Activated CD4-positive, alpha-beta T cell treated with anti-CD3 and anti-CD28 coated beads for 1 hour (primary cell): ENCODE measurements at regions not wholly inside any gene's neighbourhood (a gene's known extent, or its start where the extent isn't known, plus 50 kb on each side); places are given as distances from the start of the nearest gene placed in this dataset.

ENCODE experiments used
- DNase-seq: peaks from one replicate; pipeline ENCODE4 v3.0.0-alpha.2; 2020

DNA sequence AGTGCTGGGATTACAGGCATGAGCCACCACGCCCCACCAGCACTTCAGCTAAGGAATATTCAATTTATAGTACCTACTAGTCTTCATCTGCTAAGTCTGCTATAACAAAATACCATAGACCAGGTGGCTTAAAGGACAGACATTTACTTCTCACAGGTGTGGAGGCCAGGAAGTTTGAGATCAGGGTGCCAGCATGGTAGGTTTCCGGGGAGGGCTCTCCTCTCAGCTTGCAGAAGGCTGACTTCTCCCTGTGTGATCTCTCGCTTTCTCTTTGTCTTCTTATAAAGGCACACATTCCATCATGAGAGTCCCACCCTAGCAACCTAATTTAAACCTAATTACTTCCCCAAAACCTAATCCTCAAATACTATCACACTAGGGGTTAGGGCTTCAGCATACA, 433.0 kb downstream of the INSC start:
- no peak for DNase-seq

DNA sequence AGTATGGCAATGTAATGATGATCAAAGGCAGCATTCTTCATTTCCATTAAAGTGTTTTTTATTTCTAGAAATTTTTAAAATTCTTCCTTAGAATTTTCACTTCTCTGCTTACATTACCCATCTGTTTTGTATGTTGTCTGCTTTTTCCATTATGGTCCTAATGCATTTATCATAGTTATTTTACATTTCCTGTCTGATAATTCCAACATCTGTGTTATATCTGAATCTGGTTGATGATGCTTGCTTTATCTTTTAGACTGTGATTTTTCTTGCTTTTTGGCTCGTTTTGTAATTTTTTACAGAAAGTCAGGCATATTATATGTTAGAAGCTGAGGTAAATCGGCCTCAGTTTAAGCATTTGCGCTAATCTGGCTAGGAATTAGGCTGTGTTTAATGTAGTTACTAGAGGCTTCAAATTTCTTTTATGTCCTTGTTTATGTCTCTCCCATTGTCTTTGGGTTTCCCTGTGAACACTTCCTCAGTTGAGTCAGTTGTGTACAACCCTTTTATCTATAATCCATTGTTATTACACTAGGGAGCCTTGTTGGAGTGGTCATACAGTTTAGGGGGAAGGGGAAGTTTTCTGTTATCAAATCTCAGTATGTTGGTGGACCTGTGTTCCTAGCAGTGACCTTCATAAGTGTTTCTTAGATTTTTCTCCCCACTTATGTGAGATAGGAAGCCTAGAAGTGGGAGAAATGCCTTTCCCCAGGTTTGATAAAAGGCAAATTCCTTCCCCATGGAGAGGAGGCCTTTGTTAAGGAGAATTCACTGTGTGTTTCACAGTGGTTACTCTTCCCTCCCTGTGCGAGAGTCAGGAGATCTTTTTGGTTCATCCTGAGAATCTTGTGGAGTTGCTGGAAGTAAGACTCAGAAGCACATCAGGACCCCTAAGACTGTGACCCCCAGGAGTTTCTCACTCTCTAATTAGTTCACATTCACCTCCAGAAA, 437.5 kb downstream of the INSC start:
- no peak for DNase-seq

DNA sequence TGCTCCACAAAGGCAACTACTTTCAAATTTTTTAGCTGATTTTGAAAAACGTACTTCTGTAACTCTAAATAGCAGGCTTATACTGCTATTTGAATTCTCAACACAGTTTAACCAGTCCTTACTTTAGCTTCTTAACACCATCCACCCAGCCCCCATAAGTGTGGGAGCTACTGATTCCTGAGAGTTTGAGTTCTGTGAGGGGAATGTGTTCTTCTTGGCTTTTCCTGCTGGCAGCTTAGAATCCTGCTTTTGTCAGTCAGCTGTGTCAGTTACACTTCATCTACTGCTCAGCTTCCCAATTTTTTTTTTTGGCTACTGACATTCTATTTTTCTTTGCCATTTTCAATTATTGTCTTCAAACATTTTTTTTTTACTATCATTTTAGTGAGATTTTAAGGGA, 440.4 kb downstream of the INSC start:
- DNase-seq, result no peak

DNA sequence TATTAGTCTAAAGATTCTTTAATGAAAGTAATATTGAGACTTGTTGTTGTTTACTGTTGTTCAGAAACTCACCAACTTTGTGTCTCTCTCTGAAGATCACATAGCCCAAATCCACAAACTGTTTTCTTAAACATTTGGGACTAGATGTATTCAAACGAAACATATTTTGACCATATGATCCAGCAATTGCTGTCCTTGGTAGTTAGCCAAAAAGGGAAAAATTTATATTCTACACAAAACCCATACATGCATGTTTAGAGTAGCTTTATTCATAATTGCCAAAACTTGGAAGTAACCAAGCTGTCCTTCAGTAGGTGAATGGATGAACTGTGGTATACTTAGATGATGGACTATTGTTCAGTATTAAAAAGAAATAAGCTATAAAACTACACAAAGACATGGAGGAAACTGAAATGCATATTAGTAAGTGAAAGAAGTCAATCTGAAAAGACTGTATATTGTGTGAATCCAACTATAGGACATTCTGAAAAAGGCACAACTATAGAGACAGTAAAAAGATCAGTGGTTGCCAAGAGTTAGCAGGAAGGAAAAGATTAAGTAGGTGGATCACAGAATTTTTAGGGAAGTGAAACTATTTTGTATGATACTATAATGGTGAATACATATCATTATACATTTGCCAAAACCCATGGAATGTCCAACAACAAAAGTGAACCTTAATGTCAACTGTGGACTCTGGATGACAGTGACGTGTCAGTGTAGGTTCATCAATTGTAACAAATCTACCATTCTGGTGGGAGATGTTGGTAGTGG, 442.9 kb downstream of the INSC start:
- no peak for DNase-seq

DNA sequence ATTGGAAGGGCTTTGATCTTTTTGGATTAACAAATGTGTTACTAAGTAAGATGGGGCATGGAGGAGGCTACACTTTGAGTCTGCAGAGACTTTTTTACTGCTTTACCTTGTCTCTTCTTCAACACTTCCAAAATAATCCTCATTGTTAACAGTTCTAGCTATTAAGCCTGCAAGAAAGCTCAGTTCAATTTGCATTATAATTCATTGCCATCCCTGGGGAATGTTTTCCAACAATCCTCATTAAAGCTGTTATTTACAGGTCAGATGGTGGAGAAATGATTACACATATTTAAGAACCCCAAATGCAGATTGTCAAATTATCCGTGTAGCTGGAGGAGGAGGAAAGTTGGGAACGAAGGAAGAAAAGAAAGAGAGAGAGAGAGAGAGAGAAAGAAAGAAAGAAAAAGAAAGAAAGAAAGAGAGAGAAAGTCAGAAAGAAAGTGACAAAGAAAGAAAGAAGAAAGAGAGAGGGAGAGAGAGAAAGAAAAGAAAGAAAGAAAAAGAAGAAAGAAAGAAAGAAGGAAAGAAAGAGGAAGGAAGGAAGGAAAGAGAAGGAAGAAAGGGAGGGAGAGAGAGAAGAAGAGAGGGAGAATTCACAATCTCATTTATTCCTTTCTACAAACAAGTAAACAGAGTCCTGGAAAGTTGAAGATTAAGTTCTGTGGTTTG, 443.9 kb downstream of the INSC start:
- no peak for DNase-seq

DNA sequence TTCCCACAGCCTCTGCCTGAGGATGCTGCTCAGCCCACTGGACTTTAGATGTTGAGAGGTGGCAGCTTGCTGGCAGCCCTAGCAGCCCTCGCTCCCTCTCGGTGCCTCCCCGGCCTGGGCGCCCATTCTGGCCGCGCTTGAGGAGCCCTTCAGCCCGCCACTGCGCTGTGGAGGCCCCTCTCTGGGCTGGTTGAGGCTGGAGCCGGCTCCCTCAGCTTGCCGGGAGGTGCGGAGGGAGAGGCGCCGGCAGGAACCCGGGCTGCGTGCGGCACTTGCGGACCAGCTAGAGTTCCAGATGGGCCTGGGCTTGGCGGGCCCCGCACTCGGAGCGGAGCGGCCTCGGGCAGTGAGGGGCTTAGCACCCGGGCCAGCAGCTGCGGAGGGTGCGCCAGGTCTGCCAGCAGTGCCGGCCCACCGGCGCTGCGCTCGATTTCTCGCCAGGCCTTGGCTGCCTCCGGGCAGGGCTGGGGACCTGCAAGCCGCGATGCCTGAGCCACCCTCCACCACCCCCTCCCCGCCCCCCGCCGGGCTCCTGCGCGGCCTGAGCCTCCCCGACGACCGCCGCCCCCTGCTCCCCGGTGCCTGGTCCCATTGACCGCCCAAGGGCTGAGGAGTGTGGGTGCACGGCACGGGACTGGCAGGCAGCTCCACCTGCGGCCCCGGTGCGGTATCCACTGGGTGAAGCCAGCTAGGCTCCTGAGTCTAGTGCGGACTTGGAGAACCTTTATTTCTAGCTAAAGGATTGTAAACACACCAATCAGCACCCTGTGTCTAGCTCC, 446.2 kb downstream of the INSC start:
- DNase-seq, result no peak

DNA sequence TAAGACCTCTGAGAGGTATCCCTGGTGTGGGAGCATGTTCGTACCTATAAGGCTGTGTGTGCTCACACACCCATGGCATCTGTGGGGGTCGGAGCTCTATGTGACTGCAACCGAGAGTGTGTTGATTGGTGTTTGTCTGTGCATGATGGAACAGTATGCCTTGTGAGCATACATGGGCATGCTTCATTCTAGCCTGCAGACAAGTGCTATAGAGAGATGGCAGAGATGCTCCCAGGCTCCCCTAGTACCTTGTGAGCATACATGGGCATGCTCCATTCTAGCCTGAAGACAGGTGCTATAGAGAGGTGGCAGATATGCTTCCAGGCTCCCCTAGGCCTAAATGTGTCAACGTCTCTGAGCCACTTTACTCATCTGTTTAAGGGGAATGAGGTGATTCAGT, 447.5 kb downstream of the INSC start:
- DNase-seq, result no peak

DNA sequence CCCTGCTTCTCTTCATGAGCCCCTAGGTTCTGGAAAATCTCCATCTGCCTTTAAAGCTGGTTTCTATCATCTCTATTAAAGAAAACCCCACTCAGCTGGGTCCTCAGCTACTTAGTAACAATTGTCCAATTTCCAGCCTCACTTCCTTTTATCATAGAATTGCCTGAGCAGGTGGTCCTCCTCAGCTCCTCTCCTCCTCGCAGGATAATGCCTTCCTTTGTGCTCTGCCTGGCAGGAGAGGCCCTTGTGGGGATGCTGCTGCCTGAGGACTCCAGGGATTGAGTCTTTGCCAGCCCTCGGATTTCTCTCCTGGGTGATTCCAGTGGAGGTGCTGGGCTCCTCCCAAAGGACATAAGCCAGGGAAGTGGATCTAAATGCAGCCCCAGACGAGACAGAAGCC, 448.3 kb downstream of the INSC start:
- DNase-seq, result no peak

DNA sequence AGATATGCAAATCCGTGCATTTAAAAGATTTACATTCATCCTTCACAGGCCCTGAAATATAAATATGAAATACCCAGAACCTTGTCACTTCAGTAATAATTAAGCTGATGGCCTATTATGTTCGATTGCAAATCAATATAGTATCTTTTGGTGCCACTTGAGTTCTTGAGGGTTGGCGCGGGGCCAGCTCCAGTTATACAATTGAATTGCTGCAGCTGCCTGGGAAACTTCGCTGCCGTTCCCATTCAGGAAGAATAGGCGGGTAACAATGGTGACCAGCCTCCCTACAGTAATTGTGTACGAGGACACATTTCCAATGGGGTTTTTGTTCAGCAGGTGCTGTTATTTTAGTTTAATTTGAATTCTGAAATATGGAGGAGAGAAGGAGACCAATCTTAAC, 451.2 kb downstream of the INSC start:
- no peak for DNase-seq

DNA sequence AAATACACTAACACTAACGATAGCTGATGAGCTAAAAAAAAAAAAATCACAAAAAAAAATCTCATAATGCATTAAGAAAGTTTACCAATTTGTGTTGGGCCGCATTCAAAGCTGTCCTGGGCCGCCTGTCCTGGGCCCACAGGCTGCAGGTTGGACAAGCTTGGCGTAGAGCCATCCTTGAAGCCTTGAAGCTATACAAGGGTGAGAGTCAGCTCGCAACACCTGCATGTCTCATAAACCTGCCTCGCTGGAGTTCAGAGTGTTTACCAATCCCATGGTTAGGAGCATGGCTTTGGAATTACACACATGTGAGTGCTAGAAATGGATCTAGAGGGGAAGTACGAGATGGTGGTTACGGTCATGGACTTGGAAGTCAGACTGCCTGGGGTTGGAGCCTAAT, 453.7 kb downstream of the INSC start:
- no peak for DNase-seq

DNA sequence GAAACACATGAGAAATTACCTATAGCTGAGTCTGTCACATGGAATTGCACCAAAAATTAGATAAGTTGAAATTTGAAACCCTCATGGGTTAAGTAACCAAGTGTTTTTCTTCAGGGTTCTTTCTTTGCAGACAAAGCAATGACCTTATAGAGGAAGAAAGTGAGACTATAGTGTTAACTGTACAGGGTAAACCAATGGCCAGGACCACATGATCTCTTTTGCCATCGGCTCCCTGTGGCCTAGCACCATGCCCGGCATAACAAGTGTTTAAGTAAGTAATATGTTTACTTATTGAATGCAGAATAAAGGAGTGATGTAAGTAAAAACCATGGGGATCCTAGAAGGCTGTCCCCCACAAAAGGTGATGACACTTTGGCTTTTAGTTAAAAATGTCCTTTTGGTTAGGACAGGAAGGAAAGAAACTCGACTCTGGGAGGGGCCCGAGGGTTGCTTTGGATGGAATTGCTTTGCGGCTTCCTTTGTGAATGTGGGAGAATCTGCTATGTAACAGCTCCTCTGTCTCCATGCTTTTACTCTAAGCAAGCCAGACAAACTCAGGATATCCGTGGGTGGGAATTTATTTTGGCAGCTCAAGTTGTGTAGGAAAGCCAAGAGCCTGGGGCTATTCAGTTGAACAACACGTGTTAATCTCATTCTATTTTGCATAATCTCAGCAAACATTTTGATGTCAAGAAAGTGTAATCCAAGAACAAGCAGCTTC, 454.7 kb downstream of the INSC start:
- no peak for DNase-seq

DNA sequence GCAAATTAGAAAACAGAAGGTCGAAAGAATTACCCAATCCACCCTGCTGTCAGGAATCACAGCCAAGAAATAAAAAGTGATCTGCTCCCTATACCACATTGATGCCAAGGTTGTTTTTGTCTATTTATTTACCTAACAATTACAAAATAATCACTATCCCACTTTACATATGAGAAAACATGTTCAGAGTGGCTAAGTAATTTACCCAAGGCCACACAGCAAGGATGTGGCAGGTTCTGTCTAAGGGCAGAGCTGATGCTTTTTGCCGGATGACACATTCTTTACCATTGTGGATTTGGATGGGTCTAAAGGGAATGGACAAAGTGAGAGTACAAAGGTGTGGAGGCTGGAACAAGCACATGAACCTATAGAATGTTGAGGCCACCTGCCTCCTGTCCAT, 460.7 kb downstream of the INSC start:
- no peak for DNase-seq

DNA sequence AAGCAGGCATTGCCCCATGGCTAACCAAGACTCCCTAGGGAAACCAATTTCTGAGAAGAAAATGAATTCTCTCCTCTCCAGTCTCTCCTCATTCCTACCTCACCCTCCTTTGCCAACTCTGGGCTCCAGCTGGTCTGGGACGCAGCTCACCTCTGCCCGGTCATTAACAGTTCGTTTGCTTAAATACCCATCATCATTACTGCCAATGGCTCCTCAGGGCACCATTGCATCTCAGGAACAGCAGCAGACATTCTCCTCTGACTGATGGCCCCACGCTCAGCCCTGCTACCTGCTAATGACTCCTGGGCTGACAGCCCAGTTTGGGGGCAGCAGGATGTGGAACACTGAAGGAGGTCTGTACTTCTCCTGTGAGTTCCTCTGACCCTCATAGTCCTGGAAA, 462.0 kb downstream of the INSC start:
- DNase-seq, result no peak

DNA sequence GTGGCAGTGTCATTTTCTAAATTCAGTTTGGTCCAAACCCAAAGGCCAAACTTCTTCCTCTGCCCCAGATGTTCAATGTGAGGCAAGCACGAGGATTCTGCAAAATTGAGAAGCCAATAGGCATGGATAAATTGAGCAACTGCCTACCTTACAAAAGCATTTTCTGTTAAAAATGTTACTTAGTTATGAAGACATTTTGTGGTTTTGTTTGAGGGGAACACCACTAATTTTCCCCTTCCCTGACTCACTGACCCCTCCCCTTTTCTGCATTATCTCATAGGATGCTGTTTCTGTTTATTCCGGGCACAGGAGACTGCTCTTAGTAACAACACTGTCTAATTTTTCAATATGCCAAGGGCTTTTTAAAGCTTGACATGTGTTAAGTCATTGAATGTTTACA, 462.8 kb downstream of the INSC start:
- DNase-seq, result no peak

DNA sequence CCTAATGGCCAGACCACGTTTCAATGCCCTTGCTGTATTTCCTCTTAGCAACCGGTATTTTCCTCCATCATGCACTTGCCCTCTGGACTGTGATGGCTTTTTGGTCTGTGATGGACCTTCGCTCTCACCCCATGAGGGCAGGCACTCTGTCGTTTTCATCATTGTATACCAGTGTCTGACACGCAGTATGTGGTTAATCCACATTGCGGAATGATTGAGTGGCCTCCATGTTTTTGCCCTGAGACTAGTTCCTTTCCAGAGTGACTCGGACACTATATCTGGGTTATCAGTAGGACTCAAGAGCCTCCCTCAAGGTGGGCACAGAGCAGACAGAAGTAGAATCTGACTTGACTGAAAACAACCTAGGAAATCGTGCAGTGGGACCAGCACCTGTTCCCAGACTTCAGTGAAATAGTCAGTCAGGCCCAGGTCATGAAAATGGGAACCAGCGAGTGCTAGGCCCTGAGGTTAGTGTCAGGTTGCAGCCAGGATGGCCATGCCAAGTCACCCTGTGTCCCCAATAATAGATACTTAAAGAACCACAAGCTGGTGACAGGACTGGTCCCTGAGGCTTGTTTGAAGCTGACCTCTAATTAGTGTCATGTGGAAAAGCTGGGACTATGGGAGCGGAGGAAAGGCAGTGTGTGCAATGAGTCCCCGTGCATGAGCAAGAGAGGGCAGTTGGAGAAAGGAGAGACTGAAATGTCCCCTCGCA, 464.7 kb downstream of the INSC start:
- no peak for DNase-seq

DNA sequence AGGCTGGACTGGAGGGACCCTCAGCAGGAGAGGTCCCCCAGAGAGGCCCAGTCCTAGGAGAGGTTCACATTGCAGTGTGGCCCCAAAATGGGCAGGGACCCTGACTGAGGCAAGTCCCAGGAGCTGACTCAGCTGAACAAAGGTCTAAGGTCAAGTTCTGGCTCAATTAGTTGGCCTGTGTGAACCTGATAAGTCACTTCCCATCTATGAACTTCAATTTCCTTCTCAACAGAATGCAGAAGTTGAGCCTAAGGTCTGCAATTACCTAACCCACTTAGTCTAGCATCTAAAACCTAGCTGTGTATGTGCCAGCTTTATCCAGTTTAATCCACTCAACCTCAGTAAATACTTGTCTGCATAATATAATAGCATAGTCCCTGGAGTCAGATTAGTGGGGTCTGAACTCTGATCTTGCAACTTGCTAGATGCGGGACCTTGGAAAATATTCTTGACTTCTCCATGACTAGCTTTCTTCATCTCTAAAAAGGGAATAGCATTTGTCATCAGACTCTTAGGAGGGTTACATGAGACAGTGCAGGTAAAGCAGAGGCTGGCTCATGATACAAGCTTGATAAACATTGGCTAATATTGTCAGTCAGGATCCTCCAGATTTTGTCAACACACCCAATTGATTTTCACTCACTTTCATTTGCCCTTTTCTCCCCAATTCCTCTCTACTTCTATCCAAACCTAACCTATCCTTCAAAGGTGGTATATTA, 465.5 kb downstream of the INSC start:
- no peak for DNase-seq

DNA sequence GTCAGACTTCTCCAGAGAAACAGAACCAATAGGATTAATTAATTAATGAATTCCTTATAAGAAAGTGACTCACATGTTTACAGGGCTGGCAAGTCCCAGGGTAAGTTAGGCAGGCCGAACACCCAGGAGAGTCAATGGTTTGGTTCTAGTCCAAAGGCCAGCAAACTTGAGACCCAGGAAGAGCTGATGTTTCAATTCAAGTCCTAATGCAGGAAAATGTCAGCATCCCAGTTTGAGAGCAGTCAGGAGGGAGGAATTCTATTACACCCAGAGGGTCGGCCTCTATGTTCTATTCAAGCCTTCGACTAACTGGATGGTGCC, 466.0 kb downstream of the INSC start:
- no peak for DNase-seq

DNA sequence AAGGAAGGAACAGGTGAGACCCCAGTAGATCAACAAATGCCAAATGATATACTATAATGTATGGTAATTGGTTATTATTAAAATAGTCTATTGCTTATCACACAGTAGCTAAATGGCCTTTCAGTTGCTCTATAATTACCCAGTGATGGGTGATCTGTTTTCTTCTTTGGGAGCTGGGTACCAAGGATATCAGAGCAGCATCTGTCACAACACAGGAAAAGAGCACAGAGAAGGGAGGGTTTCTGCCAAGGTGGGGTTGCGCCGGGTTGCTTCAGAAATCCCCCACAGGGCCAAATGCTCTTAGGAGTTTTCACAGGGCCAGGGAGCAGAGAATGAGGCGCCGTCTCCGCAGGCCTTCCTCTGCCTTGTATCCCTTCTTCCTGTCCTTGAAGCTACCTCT, 469.4 kb downstream of the INSC start:
- DNase-seq, result no peak

DNA sequence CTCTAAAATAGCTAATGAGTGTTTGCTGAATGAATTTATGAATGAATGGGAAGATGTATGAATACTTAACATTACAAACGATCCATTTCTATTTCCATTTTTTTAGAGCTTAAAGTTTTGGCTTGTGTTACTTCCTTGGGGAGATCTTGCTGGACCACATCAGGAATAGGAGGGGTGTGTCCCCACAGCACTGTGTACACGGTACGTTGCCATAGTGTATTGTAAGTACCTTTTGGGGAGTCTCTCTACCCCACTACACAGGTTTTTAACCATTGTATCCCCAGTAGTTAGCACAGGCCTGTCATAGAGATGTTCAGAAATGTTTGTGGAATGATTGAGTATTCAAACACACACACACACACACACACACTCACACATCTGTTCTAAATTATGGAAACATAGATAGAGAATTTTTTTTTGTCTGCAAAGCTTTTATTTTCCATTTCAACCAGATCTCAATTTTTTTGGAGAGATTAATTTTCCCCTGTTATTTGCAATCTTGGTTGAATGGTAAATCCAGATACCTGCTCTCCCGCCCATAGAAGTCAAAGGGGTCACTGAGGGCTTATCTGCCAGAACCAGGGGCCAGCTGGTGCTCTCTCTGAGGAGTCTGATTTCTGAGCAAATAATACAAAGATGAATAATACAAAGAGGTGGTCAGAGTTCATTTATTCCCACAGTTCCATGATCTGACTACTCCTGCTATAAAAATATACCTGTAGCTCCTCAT, 471.0 kb downstream of the INSC start:
- no peak for DNase-seq

DNA sequence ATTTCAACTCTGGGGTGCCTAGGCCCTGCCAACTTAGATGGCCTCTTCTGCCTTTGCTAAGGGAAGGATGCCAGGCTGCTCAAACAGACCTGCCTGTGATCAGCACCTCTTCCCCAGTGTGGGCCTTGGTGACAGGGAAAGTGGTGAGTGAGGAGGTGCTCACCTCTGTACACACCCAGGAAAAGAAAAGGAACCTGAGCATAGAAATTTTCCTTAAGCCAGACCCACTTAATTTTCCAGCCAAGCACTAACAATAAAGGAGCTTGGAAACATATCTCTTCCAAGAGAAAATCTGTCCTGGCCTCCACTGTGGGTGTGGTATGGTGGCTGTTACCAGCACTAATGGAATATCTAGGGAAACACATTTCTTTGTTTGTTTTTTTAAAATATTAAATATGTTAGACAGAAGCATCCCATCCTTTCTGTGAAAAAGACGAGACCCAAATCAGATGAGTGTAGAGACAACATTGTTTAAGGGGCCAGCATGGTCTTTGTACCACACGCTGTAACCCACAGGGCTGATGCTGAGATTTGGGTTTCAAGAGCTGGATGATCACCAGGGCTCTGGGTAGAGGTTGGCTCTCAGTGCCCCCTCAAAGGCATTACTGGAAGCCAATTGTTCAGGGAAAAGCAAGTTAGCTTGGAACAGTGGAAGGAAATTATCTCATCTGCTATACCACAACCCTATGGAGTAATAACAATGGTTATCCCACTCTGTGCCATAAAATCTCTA, 472.2 kb downstream of the INSC start:
- no peak for DNase-seq
